HG03108 (cell line): ENCODE measurements at regions not wholly inside any gene's neighbourhood (a gene's known extent, or its start where the extent isn't known, plus 50 kb on each side); places are given as distances from the start of the nearest gene placed in this dataset.
"Not testable (repeated sequence)": the region's sequence is repeated elsewhere in the genome, so short reads cannot be mapped to it uniquely, and the experiment has no call there.

ENCODE experiments used
- ATAC-seq: cut with Tn5 transposase; IDR thresholded peaks from one replicate; pipeline ENCODE4 v1.9.1; 2021; ENCODE audit warnings: moderate library complexity; ENCODE audit not compliant: unreplicated experiment

DNA sequence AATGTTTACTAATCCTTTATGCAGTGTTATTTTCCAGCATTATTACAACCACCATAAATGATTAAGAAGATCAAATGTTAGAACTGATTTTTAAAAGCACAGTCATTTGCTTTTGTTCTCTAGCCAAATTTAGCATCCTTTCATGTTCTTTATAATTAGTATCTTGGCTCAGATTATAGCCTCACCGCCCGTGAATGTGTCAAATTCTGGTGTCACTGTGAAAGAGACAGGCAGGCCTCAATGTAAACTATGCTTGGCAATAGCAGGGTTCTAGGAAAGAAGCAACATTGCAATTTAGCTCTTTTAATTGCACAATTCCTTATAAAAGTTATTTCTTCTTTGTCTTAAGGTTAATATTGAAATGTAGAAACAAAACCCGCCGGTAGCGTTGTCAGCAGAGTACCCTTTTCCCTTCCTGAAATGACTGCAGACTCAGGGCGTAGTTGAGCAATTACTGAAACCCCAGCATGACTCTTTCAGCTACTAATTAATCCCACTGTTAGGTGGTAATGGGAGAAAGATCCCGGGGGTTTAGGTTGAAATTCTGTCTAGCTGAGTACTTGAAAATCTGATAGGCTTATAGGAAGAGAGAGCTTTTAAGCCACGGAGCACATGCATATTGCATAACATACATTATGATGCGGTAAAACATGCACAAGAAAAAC is 1600.5 kb upstream of the SEL1L start:
- ATAC-seq: no peak

DNA sequence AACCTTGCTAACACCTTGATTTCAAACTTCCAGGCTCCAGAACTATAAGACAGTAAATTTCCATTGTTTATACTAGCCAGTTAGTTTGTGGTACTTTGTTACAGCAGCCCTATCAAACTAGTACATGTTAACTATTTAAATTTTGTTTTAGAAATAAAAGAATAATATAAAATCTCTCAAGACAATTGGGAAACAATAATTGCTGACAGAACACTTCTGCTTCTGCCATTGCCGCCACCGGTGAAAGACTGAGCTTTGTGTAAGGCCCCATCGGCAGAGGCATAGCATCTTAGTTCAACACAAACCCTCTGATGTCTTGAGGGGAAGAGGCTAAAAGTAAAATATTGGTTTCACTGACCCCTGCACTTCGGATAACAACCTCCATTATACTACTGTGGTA is 1607.1 kb upstream of the SEL1L start:
- ATAC-seq: no peak

DNA sequence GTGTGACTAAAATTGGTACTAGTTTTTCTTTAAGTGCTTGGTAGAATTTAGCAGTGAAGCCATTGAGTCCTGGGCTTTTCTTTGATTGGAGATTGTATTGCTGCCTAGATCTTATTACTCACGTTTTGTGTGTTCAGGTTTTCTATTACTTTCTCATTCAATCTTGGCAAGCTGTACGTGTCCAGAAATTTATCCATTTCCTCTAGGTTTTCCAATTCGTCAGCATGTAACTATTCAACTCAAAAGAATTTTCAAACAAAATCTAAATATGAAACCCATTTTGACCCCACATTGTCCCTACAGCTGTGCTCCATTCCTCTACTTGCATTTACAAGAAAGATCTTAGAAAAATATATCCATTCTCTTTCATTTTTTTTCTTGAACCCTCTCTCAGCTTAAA is 1613.4 kb upstream of the SEL1L start:
- ATAC-seq: no peak

DNA sequence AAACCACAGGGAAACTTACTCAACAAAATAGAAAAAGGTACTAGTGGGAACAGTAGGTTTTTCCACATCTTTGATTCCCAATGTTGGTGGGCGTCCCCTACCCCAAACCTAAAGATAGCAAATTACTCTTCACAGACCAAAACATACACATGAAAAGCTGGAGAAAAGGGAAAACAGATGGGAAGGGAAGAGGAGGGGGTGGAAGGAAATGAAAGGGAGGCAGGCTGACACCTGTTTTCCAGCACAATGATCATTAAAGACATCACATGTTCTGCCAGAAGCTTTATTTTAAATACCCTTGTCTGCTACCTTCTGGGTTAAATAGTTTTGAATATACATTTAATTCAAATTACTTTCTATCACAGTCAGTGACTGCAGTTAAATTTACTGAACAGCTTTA is 1617.9 kb upstream of the SEL1L start:
- ATAC-seq: no peak

DNA sequence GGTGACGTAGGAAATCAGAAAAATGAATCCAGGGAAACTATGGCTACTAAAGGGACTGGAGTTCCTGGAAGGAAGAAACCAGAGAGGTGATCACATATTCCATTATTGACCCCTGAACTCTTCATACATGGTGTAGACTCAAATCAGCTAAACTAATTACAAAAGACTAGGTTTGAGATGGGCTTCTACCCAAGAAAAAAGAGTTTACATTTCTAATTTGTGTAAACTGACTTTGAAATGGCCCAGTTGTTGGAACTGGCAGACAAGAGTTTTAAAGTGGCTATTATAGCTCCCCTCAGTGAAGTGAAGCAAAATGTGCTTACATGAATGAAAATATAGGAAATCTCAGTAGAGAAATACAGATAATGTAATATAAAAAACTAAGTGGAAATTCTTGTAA is 1619.4 kb upstream of the SEL1L start:
- no peak for ATAC-seq

DNA sequence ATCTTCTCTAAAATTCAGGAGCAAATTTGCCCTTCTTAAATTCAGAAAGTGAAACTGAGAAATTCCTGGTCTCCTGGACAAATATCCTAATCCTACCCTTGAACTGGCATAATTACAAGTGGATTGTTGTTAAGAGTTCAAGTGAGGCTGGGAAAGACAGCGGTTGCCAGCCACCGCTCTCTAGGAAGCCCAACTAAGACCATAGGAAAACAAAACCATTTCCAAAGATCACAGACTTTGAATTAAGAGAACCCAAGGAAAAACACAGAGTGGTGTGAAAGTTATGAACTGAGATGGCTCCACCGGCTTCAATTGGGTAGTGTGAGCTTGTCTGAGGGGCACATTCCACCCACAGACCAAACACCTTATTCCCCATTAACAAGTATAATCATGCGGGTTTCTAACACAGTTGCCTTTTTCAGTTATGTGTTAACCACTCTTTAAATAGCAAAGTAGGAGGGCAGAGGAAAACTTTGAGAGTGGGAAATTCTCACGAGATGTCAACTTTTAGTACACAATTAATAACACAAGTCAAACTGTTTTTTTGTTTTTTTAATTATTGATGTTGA is 1628.8 kb upstream of the SEL1L start:
- no peak for ATAC-seq

DNA sequence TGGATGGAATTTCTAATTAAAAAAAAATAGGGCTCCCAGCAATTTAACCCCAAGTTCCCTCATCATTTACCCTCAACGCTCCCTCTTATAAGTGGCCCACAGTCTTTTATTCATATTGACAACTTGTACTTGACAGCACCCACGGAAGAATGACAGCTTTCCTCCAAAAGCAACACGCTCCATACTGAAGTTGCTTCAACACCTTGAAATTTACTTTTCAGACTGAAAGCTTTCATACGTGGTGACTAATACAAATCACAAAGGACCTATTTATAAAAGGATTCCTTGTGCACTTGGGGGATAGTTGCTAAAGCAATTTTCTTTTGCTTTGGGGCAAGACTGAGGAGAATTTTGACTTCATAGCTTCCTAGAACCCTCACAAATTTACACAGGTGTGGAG is 1629.4 kb upstream of the SEL1L start:
- no peak for ATAC-seq

DNA sequence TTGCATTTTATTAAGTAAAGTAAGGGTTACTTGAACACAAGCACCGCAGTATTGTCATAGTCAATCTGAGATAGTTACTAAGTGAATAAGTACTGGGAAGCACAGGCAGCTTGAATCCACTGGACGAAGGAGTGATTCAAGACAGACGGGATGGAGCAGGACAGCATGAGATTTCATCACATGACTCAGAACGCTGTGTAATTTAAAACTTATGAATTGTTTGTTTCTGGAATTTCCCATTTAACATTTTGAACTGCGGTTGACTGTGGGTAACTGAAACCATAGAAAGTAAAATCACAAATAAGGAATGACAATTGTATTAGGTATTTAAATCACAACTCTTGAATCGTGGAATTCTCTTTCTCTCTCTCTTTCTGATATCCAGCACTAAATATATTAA is 1630.4 kb upstream of the SEL1L start:
- no peak for ATAC-seq

DNA sequence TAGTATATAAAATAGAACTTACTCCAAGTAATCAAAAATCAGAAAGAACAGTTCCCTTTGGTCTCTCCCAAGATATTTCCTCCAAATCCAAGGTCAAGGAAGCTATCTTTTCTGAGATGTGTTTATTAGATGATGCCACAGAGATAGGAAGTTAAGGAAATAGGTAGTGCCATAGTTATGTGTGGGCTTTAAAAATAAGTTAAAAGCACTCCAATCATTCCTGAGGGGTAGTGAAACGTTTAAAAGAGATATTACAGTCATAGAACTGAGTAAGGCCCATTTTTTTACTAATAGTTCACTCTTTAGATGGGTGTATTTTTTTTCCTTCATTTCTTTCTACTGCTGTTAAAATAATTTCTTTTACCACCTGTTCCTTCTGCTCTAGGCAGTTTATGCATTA is 1630.9 kb upstream of the SEL1L start:
- ATAC-seq: no peak

DNA sequence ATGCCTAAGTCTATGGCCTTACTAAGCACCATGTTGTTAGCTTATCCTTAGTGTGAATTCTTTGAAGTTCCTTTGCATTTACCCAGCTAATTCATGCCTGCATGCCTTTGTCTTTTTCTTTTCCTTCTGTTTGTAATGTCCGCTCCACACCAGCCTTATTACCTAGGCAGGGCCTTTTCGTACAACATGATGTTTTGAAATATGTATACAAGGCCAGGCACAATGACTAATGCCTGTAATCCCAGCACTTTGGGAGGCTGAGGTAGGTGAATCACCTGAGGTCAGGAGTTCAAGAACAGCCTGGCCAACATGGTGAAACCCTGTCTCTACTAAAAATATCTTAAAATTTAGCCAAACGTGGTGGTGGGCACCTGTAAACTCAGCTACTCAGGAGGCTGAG is 1636.5 kb upstream of the SEL1L start:
- ATAC-seq: no peak

DNA sequence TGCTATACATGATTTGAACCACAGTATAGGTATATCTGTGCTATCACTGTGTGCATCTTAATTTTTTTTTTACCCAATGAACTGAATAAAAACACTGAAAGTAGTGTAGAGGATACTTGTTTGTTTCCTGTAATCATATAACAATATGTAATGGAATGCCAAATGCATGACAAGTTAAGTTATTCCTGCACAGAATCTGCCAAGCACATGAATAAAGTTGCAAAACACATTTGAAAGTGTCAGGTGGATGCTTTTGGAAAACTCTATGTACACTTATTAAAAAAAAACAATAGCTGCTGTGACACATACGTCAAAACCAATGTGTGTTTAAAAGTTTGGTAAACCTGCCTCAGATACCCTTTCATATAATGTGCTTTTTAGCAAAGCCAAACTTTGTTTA is 1638.1 kb upstream of the SEL1L start:
- no peak for ATAC-seq

DNA sequence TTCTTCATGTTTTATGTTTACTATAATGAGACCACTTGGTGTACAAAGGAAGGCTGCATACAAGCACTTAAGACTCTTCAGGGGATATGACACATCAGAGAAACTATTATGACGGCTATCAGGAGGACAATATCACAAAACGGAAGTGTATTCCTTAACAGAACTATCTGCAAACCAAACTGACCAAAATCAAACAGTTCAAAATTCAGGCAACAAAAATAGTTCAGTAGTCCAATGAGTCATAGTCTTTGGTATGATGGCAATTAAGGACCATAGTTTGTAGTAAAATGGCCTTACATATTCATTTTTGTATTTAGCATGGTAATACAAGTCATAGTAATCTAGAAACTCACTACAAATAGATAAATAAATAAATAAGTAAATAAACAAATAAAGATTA is 1638.7 kb upstream of the SEL1L start:
- ATAC-seq: no peak

DNA sequence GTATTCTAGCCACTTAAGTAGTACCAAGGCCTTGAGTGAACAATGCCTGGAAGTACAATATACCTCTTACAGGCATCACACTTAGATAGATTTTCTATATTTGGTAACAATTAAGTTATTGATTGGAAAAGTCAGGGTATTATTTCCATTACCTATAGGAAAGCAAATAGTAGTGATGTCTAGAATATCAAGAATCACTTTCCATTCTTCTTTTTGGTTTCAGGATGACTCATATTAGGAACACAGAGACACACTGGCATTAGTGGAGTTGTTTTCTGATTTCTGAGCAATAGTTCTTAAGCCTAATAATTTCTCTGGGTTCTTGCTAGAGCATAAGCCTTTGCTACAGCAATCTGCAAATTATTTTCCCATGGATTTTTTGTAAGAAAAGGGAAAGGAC is 1640.0 kb upstream of the SEL1L start:
- ATAC-seq: no peak

DNA sequence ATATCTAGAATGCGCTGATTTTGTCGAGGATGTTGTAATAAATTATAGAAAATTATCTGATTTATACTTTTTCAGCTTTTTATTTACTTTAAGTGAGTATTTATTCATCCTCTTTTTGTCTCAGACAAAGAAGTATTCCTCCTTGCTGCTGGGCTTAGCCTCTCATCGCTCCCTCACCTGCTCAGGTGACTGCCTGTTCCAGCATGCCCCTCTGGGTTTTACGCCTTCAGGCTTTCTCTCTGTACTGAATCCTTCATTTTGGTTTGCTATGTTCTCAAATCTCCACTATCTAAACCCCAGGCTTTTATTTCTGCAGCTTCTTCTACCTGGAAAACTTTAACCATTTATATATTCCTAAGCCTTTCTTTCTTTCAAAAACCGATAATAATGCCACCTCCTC is 1650.9 kb upstream of the SEL1L start:
- ATAC-seq: no peak

DNA sequence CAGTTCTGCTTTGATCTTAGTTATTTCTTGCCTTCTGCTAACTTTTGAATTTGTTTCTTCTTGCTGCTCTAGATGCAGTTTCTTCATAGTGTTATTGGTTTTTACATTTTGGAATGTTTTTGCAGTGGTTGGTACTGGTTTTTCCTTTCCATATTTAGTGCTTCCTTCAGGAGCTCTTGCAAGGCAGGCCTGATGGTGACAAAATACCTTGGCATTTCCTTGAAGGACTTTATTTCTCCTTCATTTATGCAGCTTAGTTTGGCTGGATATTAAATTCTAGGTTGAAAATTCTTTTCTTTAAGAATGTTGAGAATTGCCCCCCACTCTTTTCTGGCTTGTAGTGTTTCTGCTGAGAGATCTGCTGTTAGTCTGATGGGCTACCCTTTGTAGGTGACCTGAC is 1654.7 kb upstream of the SEL1L start:
- ATAC-seq: not testable (repeated sequence)

DNA sequence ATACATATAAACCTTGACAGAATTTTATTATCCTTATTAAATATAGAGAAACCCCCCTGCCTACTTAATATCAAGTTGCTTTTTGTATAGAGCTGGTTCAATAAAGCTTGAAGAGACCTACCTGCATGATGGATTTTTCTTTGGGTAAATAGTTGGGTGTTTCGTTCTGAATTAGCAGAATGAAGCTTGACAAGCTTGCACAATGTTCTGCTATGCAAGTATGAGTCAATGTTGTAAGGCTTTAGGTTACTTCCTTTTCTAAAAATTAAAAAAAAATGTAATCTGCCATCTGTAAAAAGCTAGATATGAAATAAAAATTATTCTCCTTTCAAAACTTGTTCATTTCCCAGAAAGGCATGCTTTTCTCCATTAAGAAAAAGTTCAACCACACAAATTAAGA is 1662.6 kb upstream of the SEL1L start:
- ATAC-seq: no peak

DNA sequence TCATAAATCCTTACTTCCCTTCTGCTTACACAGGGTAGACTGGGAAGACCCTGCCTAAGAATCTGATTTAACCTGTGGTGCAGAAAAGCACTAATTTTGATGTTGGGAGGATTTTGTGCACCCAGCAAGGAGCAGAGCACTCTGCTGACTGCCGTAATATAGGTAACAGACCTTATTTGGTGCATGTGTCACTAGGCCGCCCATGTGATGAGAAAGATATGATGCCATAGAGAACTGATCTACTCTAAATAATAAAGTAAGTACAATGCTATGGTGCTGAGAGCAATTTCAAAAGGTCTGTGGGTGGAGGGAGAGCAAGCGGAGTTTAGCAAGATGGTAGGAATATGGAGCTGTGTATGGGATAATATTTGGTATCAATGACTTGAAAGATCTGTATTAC is 1663.6 kb upstream of the SEL1L start:
- no peak for ATAC-seq

DNA sequence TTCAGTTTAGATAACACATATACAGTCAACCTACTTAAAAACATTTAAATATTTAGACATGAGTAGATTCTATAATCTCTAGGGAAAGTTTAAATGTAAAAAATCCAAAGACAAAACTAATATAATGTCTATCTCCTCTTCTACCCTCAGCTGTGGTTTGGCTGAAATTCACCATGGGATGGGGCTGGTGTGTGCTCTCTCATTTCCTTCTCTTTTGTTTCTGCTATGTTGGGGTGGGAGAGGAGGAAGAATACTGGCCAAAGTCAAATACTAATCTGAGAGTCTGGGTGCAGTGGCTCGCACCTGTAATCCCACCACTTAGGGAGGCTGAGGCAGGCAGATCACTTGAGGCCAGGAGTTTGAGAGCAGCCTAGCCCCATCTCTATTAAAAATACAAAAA is 1673.9 kb upstream of the SEL1L start:
- no peak for ATAC-seq

DNA sequence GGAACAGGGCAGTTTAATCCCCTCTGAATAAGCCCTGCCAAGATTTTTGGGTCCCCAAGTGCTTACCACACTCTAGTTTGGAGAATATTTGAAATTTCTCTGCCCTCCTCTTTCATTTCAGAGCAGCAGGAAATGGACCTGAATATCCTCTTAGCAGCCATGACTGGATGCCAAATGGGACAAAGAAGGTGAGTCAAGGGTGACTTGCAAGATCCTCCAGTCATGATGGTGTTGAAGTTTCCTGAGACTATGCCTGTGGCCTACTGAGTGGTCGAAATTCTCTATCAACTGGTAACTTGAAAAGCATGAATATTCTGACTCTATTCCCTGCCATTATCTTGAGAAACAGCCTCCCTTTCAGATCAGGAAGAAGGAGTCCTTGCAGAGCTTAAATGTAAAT is 1674.7 kb upstream of the SEL1L start:
- ATAC-seq: no peak

DNA sequence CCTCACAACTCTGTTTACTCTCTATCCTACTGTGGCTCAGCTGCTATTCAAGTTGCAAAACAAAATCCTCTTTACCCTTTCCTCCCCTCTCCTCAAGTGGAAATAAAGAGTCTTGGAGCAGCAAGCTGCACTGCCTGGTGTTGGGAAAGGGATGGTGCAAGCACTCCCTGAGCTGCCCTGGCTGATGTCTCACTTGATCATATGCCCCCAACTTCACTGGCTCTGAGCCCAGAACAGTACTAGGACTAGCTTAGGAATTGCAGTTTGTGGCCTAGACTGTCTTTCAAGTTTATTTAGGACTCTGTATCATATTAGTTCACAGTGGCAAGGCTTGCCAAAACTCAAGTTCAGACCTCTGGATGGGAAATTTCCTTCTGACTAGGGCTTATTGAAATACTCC is 1683.8 kb upstream of the SEL1L start:
- ATAC-seq: no peak

DNA sequence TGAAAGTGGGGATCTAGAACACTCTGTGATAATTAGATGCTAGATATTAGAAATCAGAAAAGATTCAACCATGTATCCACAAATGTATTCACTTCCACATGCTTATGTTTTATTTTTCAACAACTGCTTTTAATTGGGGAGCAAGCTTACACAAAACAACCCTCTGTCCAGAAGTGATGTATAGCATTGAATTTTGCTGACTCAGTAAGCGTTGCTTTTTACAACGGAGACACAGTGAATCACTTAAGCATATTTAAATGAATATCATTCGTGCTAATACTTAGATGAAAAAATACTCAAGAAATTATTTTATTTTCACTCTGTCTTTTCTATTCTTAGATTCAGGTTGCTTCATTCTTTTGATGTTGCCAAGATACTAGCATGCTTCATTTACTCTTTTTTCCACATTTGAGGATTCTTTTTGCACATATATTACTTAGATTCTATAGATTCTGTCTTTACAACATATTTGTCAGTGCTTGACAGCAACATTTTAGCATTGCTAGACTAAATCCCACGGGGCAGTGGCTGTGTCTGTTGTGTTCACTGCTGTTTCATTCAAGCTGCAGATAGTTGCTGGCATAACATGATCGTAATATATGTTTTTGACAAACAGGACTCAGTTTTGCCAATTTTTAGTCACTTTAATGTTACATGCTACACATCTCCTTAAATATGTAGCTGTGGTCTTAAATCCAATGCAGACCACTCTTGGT is 1714.4 kb upstream of the SEL1L start:
- no peak for ATAC-seq

DNA sequence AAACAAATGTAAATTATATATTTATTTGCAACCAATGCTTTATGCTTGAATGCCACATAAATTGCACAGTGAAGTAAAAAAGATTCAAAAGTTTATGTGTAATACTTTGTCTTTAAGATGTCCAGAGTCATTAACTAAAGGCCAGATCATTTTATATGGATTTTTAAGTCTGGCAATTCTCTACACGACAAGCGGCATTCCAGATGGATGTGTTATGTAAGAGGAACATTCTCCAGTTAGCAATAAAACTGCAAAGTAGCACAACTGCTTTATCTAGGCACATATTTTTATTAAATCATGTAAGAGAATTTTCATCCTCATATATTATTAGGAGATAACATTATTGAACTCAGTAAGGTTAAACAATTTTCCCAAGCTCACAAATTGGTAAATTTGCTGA is 1717.7 kb upstream of the SEL1L start:
- ATAC-seq: no peak

DNA sequence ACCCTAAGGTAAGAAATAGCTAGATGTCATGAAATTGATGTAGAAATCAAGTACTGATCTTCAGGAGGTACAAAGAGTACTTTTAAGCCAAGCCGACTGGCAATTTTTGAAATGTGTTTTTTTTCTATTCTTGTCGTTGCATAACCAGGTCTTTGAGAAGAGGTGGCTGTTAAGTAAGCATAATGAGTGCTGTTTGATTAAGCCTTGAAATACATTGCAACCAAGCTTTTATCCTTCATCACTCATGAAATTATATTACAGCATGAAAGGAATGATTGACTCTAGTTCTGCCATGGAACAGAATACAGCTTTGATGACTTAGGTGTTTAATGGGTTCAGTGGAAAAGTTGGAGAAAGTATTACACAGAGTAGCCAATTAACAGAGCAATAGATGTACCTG is 1720.2 kb upstream of the SEL1L start:
- no peak for ATAC-seq
